ENCODE measurements at regions not wholly inside any gene's neighbourhood (a gene's known extent, or its start where the extent isn't known, plus 50 kb on each side); places are given as distances from the start of the nearest gene placed in this dataset.

- DNase-seq (ENCODE audit: extremely low spot score) = peak; percentile 77
- Histone ChIP-seq H3K27ac (replicated peaks in 1 of 4) (no peak overlapping the region), H3K36me3 (no peaks in the 10 kb centered on the region), H3K4me3 (no peak overlapping the region), H3K9me3 (no peaks in the 10 kb centered on the region), H3K27me3 (no peaks in the 10 kb centered on the region), H3K4me1 (no peaks in the 10 kb centered on the region)
- 52% methylated on average over 10 of the region's 10 CpGs for WGBS
- TF ChIP-seq POLR2AphosphoS5 (IDR thresholded peaks at IDR 0.05) = no peak
- no peak for TF ChIP-seq EP300 (IDR thresholded peaks at IDR 0.05)
- no peak for TF ChIP-seq POLR2A (IDR thresholded peaks at IDR 0.05; ENCODE audit: low read depth)
- TF ChIP-seq, protein P1, sequence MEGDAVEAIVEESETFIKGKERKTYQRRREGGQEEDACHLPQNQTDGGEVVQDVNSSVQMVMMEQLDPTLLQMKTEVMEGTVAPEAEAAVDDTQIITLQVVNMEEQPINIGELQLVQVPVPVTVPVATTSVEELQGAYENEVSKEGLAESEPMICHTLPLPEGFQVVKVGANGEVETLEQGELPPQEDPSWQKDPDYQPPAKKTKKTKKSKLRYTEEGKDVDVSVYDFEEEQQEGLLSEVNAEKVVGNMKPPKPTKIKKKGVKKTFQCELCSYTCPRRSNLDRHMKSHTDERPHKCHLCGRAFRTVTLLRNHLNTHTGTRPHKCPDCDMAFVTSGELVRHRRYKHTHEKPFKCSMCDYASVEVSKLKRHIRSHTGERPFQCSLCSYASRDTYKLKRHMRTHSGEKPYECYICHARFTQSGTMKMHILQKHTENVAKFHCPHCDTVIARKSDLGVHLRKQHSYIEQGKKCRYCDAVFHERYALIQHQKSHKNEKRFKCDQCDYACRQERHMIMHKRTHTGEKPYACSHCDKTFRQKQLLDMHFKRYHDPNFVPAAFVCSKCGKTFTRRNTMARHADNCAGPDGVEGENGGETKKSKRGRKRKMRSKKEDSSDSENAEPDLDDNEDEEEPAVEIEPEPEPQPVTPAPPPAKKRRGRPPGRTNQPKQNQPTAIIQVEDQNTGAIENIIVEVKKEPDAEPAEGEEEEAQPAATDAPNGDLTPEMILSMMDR (IDR thresholded peaks at IDR 0.05) = no peak
- intact Hi-C loops (cut with DNase I) = no loop called here
Observed at GRCh38 chr16:79792664-79793351, 192.3 kb upstream of the MAF start.

DNA sequence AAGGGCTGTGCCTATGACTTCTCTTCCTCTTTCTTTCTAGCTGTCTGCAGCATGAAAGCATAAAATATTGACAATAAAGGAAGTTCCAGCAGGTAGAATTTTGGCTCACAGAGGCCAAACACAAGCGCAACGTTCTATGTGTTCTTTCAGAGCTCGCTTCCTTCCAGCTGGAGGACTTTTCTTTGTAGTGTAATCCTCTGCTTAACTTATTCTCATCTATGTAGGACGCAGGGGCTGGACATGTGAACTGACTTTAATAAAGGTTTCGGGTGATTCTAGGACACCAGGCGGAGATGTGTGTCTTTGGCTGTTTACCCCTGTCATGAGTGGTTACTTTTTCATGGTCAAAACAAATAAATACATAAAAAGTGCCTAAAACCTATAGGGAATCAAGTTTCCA lies 191.5 kb upstream of the MAF start:
- Histone ChIP-seq H3K27ac (replicated peaks in 1 of 4) (no peak overlapping the region), H3K36me3 (no peaks in the 10 kb centered on the region), H3K4me3 (no peak overlapping the region), H3K27me3 (no peaks in the 10 kb centered on the region), H3K9me3 (no peaks in the 10 kb centered on the region), H3K4me1 (no peaks in the 10 kb centered on the region)
- no peak for TF ChIP-seq POLR2AphosphoS5 (IDR thresholded peaks at IDR 0.05)
- no peak for TF ChIP-seq EP300 (IDR thresholded peaks at IDR 0.05)
- TF ChIP-seq, protein P1 (IDR thresholded peaks at IDR 0.05) = no peak
- TF ChIP-seq POLR2A (IDR thresholded peaks at IDR 0.05; ENCODE audit: low read depth) = no peak
- peak; percentile 42 for DNase-seq (ENCODE audit: extremely low spot score)
- intact Hi-C loops (cut with DNase I) = no loop called here
- WGBS = 89% methylated on average over 6 of the region's 6 CpGs

- DNase-seq (ENCODE audit: extremely low spot score) = no peak
- Histone ChIP-seq H3K36me3 (no peaks in the 10 kb centered on the region), H3K4me1 (no peaks in the 10 kb centered on the region), H3K27ac (replicated peaks in 1 of 4) (no peak overlapping the region), H3K27me3 (no peaks in the 10 kb centered on the region), H3K9me3 (no peaks in the 10 kb centered on the region), H3K4me3 (no peak overlapping the region)
- intact Hi-C loops (cut with DNase I) = no loop called here
- TF ChIP-seq POLR2A (IDR thresholded peaks at IDR 0.05; ENCODE audit: low read depth) (no peak), POLR2AphosphoS5 (IDR thresholded peaks at IDR 0.05) (no peak), EP300 (IDR thresholded peaks at IDR 0.05) (no peak)
- TF ChIP-seq, protein P1 (IDR thresholded peaks at IDR 0.05) = no peak
- WGBS = 84% methylated on average over 6 of the region's 6 CpGs
Observed at GRCh38 chr16:79790854-79791253, 190.3 kb upstream of the MAF start.

GRCh38 chr16:79788949-79789348 lies 188.4 kb upstream of the MAF start:
- WGBS = 81% methylated on average over 5 of the region's 5 CpGs
- Histone ChIP-seq H3K4me1 (no peaks in the 10 kb centered on the region), H3K36me3 (no peaks in the 10 kb centered on the region), H3K27ac (replicated peaks in 1 of 4) (no peak overlapping the region), H3K27me3 (no peaks in the 10 kb centered on the region), H3K4me3 (no peak overlapping the region), H3K9me3 (no peaks in the 10 kb centered on the region)
- DNase-seq (ENCODE audit: extremely low spot score) = no peak
- TF ChIP-seq POLR2AphosphoS5 (IDR thresholded peaks at IDR 0.05) (no peak), POLR2A (IDR thresholded peaks at IDR 0.05; ENCODE audit: low read depth) (no peak), EP300 (IDR thresholded peaks at IDR 0.05) (no peak)
- TF ChIP-seq, protein P1 (IDR thresholded peaks at IDR 0.05) = no peak
- intact Hi-C loops (cut with DNase I) = no loop called here

DNA sequence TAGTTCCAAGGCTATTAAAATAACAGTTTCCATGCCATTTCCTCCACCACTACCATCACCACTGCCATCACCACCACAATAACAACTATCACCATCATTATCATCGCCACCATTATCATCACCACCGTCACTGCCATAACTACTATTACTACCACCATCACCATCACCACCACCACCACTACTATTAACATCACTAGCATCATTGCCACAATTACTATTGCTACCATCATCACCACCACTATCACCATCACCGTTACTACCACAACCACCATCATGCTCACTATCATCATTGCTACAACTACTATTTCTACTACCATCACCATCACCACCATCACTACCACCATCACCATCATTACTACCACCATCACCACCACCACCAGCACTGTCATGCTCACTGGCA lies 185.9 kb upstream of the MAF start:
- intact Hi-C loops (cut with DNase I) = no loop called here
- H3K36me3 ChIP-seq = no peaks in the 10 kb centered on the region
- no peaks in the 10 kb centered on the region for H3K27me3 ChIP-seq
- no peak overlapping the region for H3K4me3 ChIP-seq
- WGBS = 94% methylated on average over 3 of the region's 3 CpGs
- no peaks in the 10 kb centered on the region for H3K4me1 ChIP-seq
- DNase-seq (ENCODE audit: extremely low spot score) = no peak
- TF ChIP-seq POLR2A (IDR thresholded peaks at IDR 0.05; ENCODE audit: low read depth) = no peak
- TF ChIP-seq, protein P1 (IDR thresholded peaks at IDR 0.05) = no peak
- TF ChIP-seq EP300 (IDR thresholded peaks at IDR 0.05) = no peak
- TF ChIP-seq POLR2AphosphoS5 (IDR thresholded peaks at IDR 0.05) = no peak
- H3K27ac ChIP-seq (replicated peaks in 1 of 4) = no peak overlapping the region
- H3K9me3 ChIP-seq = no peaks in the 10 kb centered on the region

Measured in esophagus muscularis mucosa (tissue), 4 donors.